IMR-90 (cell line): ENCODE measurements at regions not wholly inside any gene's neighbourhood (a gene's known extent, or its start where the extent isn't known, plus 50 kb on each side); places are given as distances from the start of the nearest gene placed in this dataset.

Experiments
- ATAC-seq: fragments of 200-7000 bp; cut with Tn5 transposase; 2 replicates; pipeline ENCODE4 v1.9.1; 2020; ENCODE audit warnings: low read depth, mild to moderate bottlenecking, moderate library complexity
- BruUV-seq: library from RNA; stranded (reverse); fragments of 400-500 nt; replicated peaks from 2 replicates; lab custom pipeline; 2021; lab: Mats Ljungman, UMichigan
- CTCF ChIA-PET: fragments of 300-600 bp; formaldehyde crosslinking; extraction: SDS; loops from one replicate; lab custom pipeline; 2021; ENCODE audit warnings: antibody characterized with exemption; lab: Yijun Ruan, JAX
- POLR2A ChIA-PET: fragments of 300-600 bp; sonication (Branson Sonifier 250); formaldehyde crosslinking; loops from one replicate; lab custom pipeline; 2022; ENCODE audit warnings: antibody characterized with exemption; ENCODE audit not compliant: unreplicated experiment; lab: Charles Lee
- DNase-seq: peaks from one replicate; pipeline ENCODE4 v3.0.0; 2013
- H2AFZ ChIP-seq: replicated peaks from 2 replicates; pipeline ENCODE3; 2013; ENCODE audit warnings: low read length, mild to moderate bottlenecking; ENCODE audit not compliant: poor library complexity
- H2AK5ac ChIP-seq: 2 replicates; pipeline ENCODE4 v1.6.1; 2013; ENCODE audit warnings: low read depth, low read length, inconsistent platforms
- H2AK9ac ChIP-seq: replicated peaks from 2 replicates; pipeline ENCODE3; 2013; ENCODE audit warnings: mild to moderate bottlenecking, low read depth, low read length, moderate library complexity; ENCODE audit not compliant: poor library complexity
- H2BK120ac ChIP-seq: 2 replicates; pipeline ENCODE4 v1.6.1; 2013; ENCODE audit warnings: low read depth, low read length, inconsistent platforms
- H2BK15ac ChIP-seq: 3 replicates; pipeline ENCODE4 v1.6.1; 2013; ENCODE audit warnings: low read depth, low read length, inconsistent platforms
- H2BK20ac ChIP-seq: 2 replicates; pipeline ENCODE4 v1.6.1; 2013; ENCODE audit warnings: low read depth, mild to moderate bottlenecking, inconsistent platforms, low read length, moderate library complexity
- H2BK5ac ChIP-seq: 2 replicates; pipeline ENCODE4 v1.6.1; 2013; ENCODE audit warnings: mild to moderate bottlenecking, low read depth, low read length, inconsistent platforms; ENCODE audit not compliant: poor library complexity, severe bottlenecking
- H3K14ac ChIP-seq: replicated peaks from 2 replicates; pipeline ENCODE4 v1.6.1; 2013; ENCODE audit warnings: low read depth, low read length, inconsistent platforms
- H3K18ac ChIP-seq: 2 replicates; pipeline ENCODE4 v1.6.1; 2013; ENCODE audit warnings: low read depth, low read length, control low read depth
- H3K23ac ChIP-seq: 2 replicates; pipeline ENCODE4 v1.6.1; 2013; ENCODE audit warnings: low read depth, low read length, inconsistent platforms
- H3K27ac ChIP-seq: 2 replicates; pipeline ENCODE4 v1.5.1; 2013; ENCODE audit warnings: mild to moderate bottlenecking, control low read depth, low read length; ENCODE audit not compliant: insufficient read depth
- H3K27me3 ChIP-seq: 2 replicates; pipeline ENCODE4 v1.6.1; 2013; ENCODE audit warnings: low read length; ENCODE audit not compliant: control insufficient read depth, insufficient read depth
- H3K36me3 ChIP-seq: 2 replicates; pipeline ENCODE4 v1.6.1; 2013; ENCODE audit warnings: low read length, mixed read lengths; ENCODE audit not compliant: control insufficient read depth, insufficient read depth
- H3K4ac ChIP-seq: 2 replicates; pipeline ENCODE4 v1.6.1; 2013; ENCODE audit warnings: low read depth, low read length, inconsistent platforms
- H3K4me1 ChIP-seq: 2 replicates; pipeline ENCODE4 v1.6.1; 2013; ENCODE audit warnings: low read length, mixed read lengths; ENCODE audit not compliant: control insufficient read depth, insufficient read depth
- H3K4me2 ChIP-seq: 2 replicates; pipeline ENCODE4 v1.6.1; 2013; ENCODE audit warnings: low read depth, mild to moderate bottlenecking, control low read depth, low read length, moderate library complexity
- H3K4me3 ChIP-seq: 2 replicates; pipeline ENCODE4 v1.5.1; 2013; ENCODE audit warnings: low read depth, mild to moderate bottlenecking, control low read depth, low read length, moderate library complexity; ENCODE audit not compliant: insufficient read depth
- H3K56ac ChIP-seq: 2 replicates; pipeline ENCODE4 v1.6.1; 2013; ENCODE audit warnings: low read length, inconsistent platforms; ENCODE audit not compliant: insufficient read depth; ENCODE audit errors: extremely low read depth
- H3K79me1 ChIP-seq, 2 experiments: 2 replicates each; pipeline ENCODE4 v1.6.1; 2013; ENCODE audit warnings: low read length in 2 of 2, inconsistent platforms in 1 of 2, low read depth in 1 of 2
- H3K9ac ChIP-seq: 2 replicates; pipeline ENCODE4 v1.6.1; 2013; ENCODE audit warnings: low read depth, low read length, control low read depth
- H3K9me1 ChIP-seq: 2 replicates; pipeline ENCODE4 v1.6.1; 2013; ENCODE audit warnings: low read length, inconsistent platforms; ENCODE audit not compliant: insufficient read depth
- H3K9me3 ChIP-seq: 2 replicates; pipeline ENCODE4 v1.6.1; 2013; ENCODE audit warnings: low read length; ENCODE audit not compliant: control insufficient read depth, insufficient read depth
- H4K20me1 ChIP-seq: 2 replicates; pipeline ENCODE4 v1.6.1; 2013; ENCODE audit warnings: low read length, inconsistent platforms; ENCODE audit not compliant: insufficient read depth
- H4K5ac ChIP-seq: 2 replicates; pipeline ENCODE4 v1.6.1; 2013; ENCODE audit warnings: mild to moderate bottlenecking, low read depth, low read length, control low read depth
- H4K8ac ChIP-seq, 2 experiments: 2 replicates each; pipeline ENCODE4 v1.6.1; 2013; ENCODE audit warnings: low read depth in 2 of 2, low read length in 2 of 2, control low read depth in 1 of 2, inconsistent platforms in 1 of 2
- H4K91ac ChIP-seq: 2 replicates; pipeline ENCODE4 v1.6.1; 2013; ENCODE audit warnings: low read depth, low read length, inconsistent platforms; ENCODE audit not compliant: insufficient read depth
- BHLHE40 ChIP-seq: fragments of 150-350 bp; IDR thresholded peaks from 2 replicates; pipeline ENCODE4 v1.6.1; 2016; ENCODE audit warnings: mild to moderate bottlenecking, low read depth, low read length
- FOS ChIP-seq: fragments of 150-350 bp; IDR thresholded peaks from 2 replicates; pipeline ENCODE4 v1.6.1; 2016; ENCODE audit warnings: low read depth, low read length
- MAZ ChIP-seq: IDR thresholded peaks from 2 replicates; pipeline ENCODE4 v1.6.1; 2012; ENCODE audit warnings: low read depth, mild to moderate bottlenecking, low read length, improper control_type of control experiment, moderate library complexity, borderline replicate concordance
- RCOR1 ChIP-seq: IDR thresholded peaks from 2 replicates; pipeline ENCODE4 v1.6.1; 2012; ENCODE audit warnings: mild to moderate bottlenecking, low read length, improper control_type of control experiment; ENCODE audit not compliant: insufficient replicate concordance
- WGBS, 2 experiments: methylation state at CpG; one replicate each; pipeline versions ENCODE4 v1.1.5 to v1.1.7; 2013; ENCODE audit warnings: missing lambda C conversion rate in 2 of 2; ENCODE audit not compliant: insufficient read length in 1 of 2; ENCODE audit errors: extremely low coverage in 2 of 2; 5-methylcytosine and 5-hydroxymethylcytosine counted together
- dilution Hi-C: fragments of 300-500 bp; cut with HindIII; formaldehyde crosslinking; loops from one replicate; pipeline ENCODE4 v1.14.3; 2018; ENCODE audit warnings: low sequenced_read_pairs; ENCODE audit not compliant: unreplicated experiment
- in situ Hi-C: fragments of 300-500 bp; cut with MboI; formaldehyde crosslinking; loops from 3 replicates; pipeline ENCODE4 v1.14.3; 2019; ENCODE audit warnings: low sequenced_read_pairs, inconsistent platforms, mixed read lengths
- intact Hi-C: fragments of 100-400 bp; cut with micrococcal nuclease; formaldehyde crosslinking; loops from 2 replicates; pipeline ENCODE4 v1.10.0; 2022

- Histone ChIP-seq H4K20me1 (no peaks in the 10 kb centered on the region), H3K79me1 (no peaks in the 10 kb centered on the region), H4K8ac (no peak overlapping the region; a peak in 1 of 4 replicates), H4K5ac (no peak overlapping the region), H3K27ac (no peak overlapping the region), H3K18ac (no peak overlapping the region), H3K9me3 (peaks cover 6% of the 10 kb centered on the region), H3K27me3 (no peaks in the 10 kb centered on the region), H3K9ac (no peak overlapping the region), H3K36me3 (no peaks in the 10 kb centered on the region), H2AK5ac (no peak overlapping the region), H3K4me2 (no peak overlapping the region), H2BK20ac (no peak overlapping the region), H2BK15ac (no peak overlapping the region), H2AK9ac (no peak overlapping the region), H2BK5ac (no peak overlapping the region), H3K4me3 (no peak overlapping the region), H3K56ac (no peak overlapping the region), H3K9me1 (peaks cover 3% of the 10 kb centered on the region; the same call in 1 of the 2 replicates), H2BK120ac (0 out of 2 replicates have a peak overlapping the region, but pooled peaks have one; percentile 31), H2AFZ (no peak overlapping the region), H3K14ac (peak overlapping the region; percentile 19; the same call in 1 of the 2 replicates), H3K23ac (no peak overlapping the region), H3K4ac (no peak overlapping the region), H3K4me1 (peaks cover 7% of the 10 kb centered on the region), H4K91ac (no peak overlapping the region)
- WGBS, 2 experiments, result no CpG with 5 or more reads among the region's 3 CpGs
- POLR2A ChIA-PET, result no interaction called here
- no peak for TF ChIP-seq FOS
- no peak for TF ChIP-seq BHLHE40
- TF ChIP-seq MAZ, result no peak
- no peak for TF ChIP-seq RCOR1
- DNase-seq (no peak), ATAC-seq (no peak)
- in situ Hi-C loops (no loop called here), dilution Hi-C loops (no loop called here), intact Hi-C loops (no loop called here)
- BruUV-seq, result no TSS peak
- CTCF ChIA-PET, result no interaction called here
These were observed 184.0 kb downstream of the TMX1 start for GRCh38 chr14:51424041-51424440.
